ENCODE measurements at regions not wholly inside any gene's neighbourhood (a gene's known extent, or its start where the extent isn't known, plus 50 kb on each side); places are given as distances from the start of the nearest gene placed in this dataset.

- CTCF ChIA-PET, result no interaction called here
- no peaks in the 10 kb centered on the region for H3K27me3 ChIP-seq (ENCODE audit: control insufficient read depth, insufficient read depth, low read length)
- intact Hi-C loops (cut with micrococcal nuclease; ENCODE audit: unreplicated experiment) (loop anchor here (10.0 kb wide), 1 partner anchor 719 kb away; no protein-coding TSS in a partner anchor), in situ Hi-C loops (cut with HindIII; ENCODE audit: low pct_unique_long_range_greater_than_20kb, low sequenced_read_pairs) (no loop called here)
- BruUV-seq (replicated peaks), result no TSS peak
- H3K27ac ChIP-seq (ENCODE audit: low read length), result no peak overlapping the region
- TF ChIP-seq POLR2AphosphoS5 (IDR thresholded peaks at IDR 0.05; ENCODE audit: low read depth, low read length) (no peak), TCF7L2 (IDR thresholded peaks at IDR 0.05; ENCODE audit: low read depth, low read length) (no peak), SIN3A (IDR thresholded peaks at IDR 0.05; ENCODE audit: borderline replicate concordance, insufficient read depth, low read depth, low read length) (no peak), REST (IDR thresholded peaks at IDR 0.05; ENCODE audit: insufficient read depth in 1 of 2, low read depth in 2 of 2, low read length in 1 of 2) (no peak), CTCF (IDR thresholded peaks at IDR 0.05) (no peak)
- H3K36me3 ChIP-seq (ENCODE audit: control insufficient read depth, insufficient read depth, low read length), result no peaks in the 10 kb centered on the region
- H3K9me3 ChIP-seq (ENCODE audit: control insufficient read depth, insufficient read depth, low read depth, low read length), result no peaks in the 10 kb centered on the region
- no peaks in the 10 kb centered on the region for H3K4me1 ChIP-seq (ENCODE audit: control insufficient read depth, insufficient read depth, low read length)
- POLR2A ChIA-PET, result no interaction called here
- H3K4me3 ChIP-seq (ENCODE audit: low read depth in 2 of 2, low read length in 2 of 2), result no peak overlapping the region
- ATAC-seq (no peak), DNase-seq (ENCODE audit: low read depth, low spot score) (no peak)
These were observed 218.1 kb downstream of the C7orf25 start for GRCh38 chr7:42693722-42694121.

GRCh38 chr7:42692621-42693020 lies 219.2 kb downstream of the C7orf25 start:
- ChIA-PET CTCF (no interaction called here), POLR2A (interaction anchor here (0.8 kb wide), 1 partner anchor 10 kb away, joined by 3 read pairs; no protein-coding TSS in a partner anchor)
- TF ChIP-seq SIN3A (IDR thresholded peaks at IDR 0.05; ENCODE audit: borderline replicate concordance, insufficient read depth, low read depth, low read length), result no peak
- no peak for TF ChIP-seq CTCF (IDR thresholded peaks at IDR 0.05)
- TF ChIP-seq POLR2AphosphoS5 (IDR thresholded peaks at IDR 0.05; ENCODE audit: low read depth, low read length), result no peak
- no peak for TF ChIP-seq TCF7L2 (IDR thresholded peaks at IDR 0.05; ENCODE audit: low read depth, low read length)
- TF ChIP-seq REST (IDR thresholded peaks at IDR 0.05; ENCODE audit: insufficient read depth in 1 of 2, low read depth in 2 of 2, low read length in 1 of 2), result no peak

More at GRCh38 chr7:42692621-42693020, 219.2 kb downstream of the C7orf25 start:
- Histone ChIP-seq H3K36me3 (ENCODE audit: control insufficient read depth, insufficient read depth, low read length) (no peaks in the 10 kb centered on the region), H3K4me3 (ENCODE audit: low read depth in 2 of 2, low read length in 2 of 2) (no peak overlapping the region), H3K4me1 (ENCODE audit: control insufficient read depth, insufficient read depth, low read length) (no peaks in the 10 kb centered on the region), H3K27me3 (ENCODE audit: control insufficient read depth, insufficient read depth, low read length) (no peaks in the 10 kb centered on the region), H3K27ac (ENCODE audit: low read length) (no peak overlapping the region), H3K9me3 (ENCODE audit: control insufficient read depth, insufficient read depth, low read depth, low read length) (no peaks in the 10 kb centered on the region)
- DNase-seq (ENCODE audit: low read depth, low spot score), result no peak
- intact Hi-C loops (cut with micrococcal nuclease; ENCODE audit: unreplicated experiment) (loop anchor here (10.0 kb wide), 1 partner anchor 718 kb away; no protein-coding TSS in a partner anchor), in situ Hi-C loops (cut with HindIII; ENCODE audit: low pct_unique_long_range_greater_than_20kb, low sequenced_read_pairs) (no loop called here)
- no TSS peak for BruUV-seq (replicated peaks)
- ATAC-seq, result no peak
